HCT116 (cell line): ENCODE measurements at regions not wholly inside any gene's neighbourhood (a gene's known extent, or its start where the extent isn't known, plus 50 kb on each side); places are given as distances from the start of the nearest gene placed in this dataset.

Experiments
- ATAC-seq: fragments of 200-7000 bp; cut with Tn5 transposase; 2 replicates; pipeline ENCODE4 v1.9.1; 2020; ENCODE audit warnings: mild to moderate bottlenecking, moderate library complexity
- BruUV-seq: library from RNA; stranded (reverse); fragments of 400-500 nt; replicated peaks from 2 replicates; lab custom pipeline; 2021; lab: Mats Ljungman, UMichigan
- CTCF ChIA-PET: fragments of 300-600 bp; sonication (Branson Sonifier 250); formaldehyde crosslinking; loops from one replicate; lab custom pipeline; 2021; ENCODE audit warnings: antibody characterized with exemption; lab: Charles Lee
- POLR2A ChIA-PET: fragments of 300-600, 350-600 bp; sonication (Branson Sonifier 250); formaldehyde crosslinking; loops from one replicate; lab custom pipeline; 2021; ENCODE audit warnings: antibody characterized with exemption; lab: Charles Lee
- RAD21 ChIA-PET, 2 experiments: fragments of 300-600 bp; sonication (Branson Sonifier 250); formaldehyde crosslinking; loops; one replicate each; lab custom pipeline; 2023; ENCODE audit warnings: low total read pairs in 2 of 2; ENCODE audit not compliant: uncharacterized antibody in 2 of 2, unreplicated experiment in 2 of 2, low non-redundant PET in 1 of 2; lab: Charles Lee
- DNase-seq: peaks from one replicate; pipeline ENCODE4 v3.0.0-alpha.2; 2010; ENCODE audit warnings: low read depth, low spot score
- H2AFZ ChIP-seq: fragments of 200-600 bp; shearing (Covaris generic), sonication (generic); 2 replicates; pipeline ENCODE4 v1.6.1; 2017; ENCODE audit warnings: low read depth, mixed run types, mixed read lengths, antibody characterized with exemption, low read length; ENCODE audit not compliant: poor library complexity, severe bottlenecking
- H3K27ac ChIP-seq: 2 replicates; pipeline ENCODE4 v1.5.1; 2012; ENCODE audit warnings: low read depth, low read length
- H3K27me3 ChIP-seq: fragments of 200-600 bp; sonication (generic); 2 replicates; pipeline ENCODE4 v1.6.1; 2016; ENCODE audit warnings: mixed run types, low read length, mixed read lengths; ENCODE audit not compliant: insufficient read depth
- H3K36me3 ChIP-seq, 2 experiments: fragments of 200-500 bp in 1 of 2; fragments of 200-600 bp in 1 of 2; sonication (Bioruptor generic) in 1 of 2; sonication (generic) in 1 of 2; 2 replicates each; pipeline versions ENCODE4 v1.5.1 to v1.6.1; 2014 to 2016; ENCODE audit warnings: low read length in 2 of 2, inconsistent platforms in 1 of 2, mixed read lengths in 1 of 2, mixed run types in 1 of 2; ENCODE audit not compliant: insufficient read depth in 2 of 2, control insufficient read depth in 1 of 2
- H3K4me1 ChIP-seq, 2 experiments: fragments of 200-600 bp in 1 of 2; sonication (generic) in 1 of 2; 2 replicates each; pipeline versions ENCODE4 v1.5.1 to v1.6.1; 2012 to 2017; ENCODE audit warnings: low read length in 2 of 2, inconsistent platforms in 1 of 2, mild to moderate bottlenecking in 1 of 2, mixed read lengths in 1 of 2, mixed run types in 1 of 2, moderate library complexity in 1 of 2; ENCODE audit not compliant: insufficient read depth in 2 of 2, control insufficient read depth in 1 of 2
- H3K4me2 ChIP-seq: fragments of 200-600 bp; sonication (generic); 2 replicates; pipeline ENCODE4 v1.6.1; 2017; ENCODE audit warnings: mixed run types, low read length, mixed read lengths
- H3K4me3 ChIP-seq, 2 experiments: fragments of 200-600 bp in 1 of 2; sonication (generic) in 1 of 2; replicated peaks in 1 of 2; 2 replicates each; pipeline ENCODE4 v1.5.1; 2011 to 2016; ENCODE audit warnings: low read length in 2 of 2, control low read depth in 1 of 2, low read depth in 1 of 2, mild to moderate bottlenecking in 1 of 2, mixed read lengths in 1 of 2, mixed run types in 1 of 2
- H3K79me2 ChIP-seq: fragments of 200-600 bp; sonication (generic); 2 replicates; pipeline ENCODE4 v1.6.1; 2017; ENCODE audit warnings: mild to moderate bottlenecking, mixed run types, low read length, moderate library complexity, mixed read lengths; ENCODE audit not compliant: insufficient read depth
- H3K9ac ChIP-seq: fragments of 200-600 bp; sonication (generic); 2 replicates; pipeline ENCODE4 v1.6.1; 2016; ENCODE audit warnings: low read length, mixed read lengths
- H3K9me2 ChIP-seq: fragments of 200-600 bp; sonication (generic), shearing (Covaris generic); 2 replicates; pipeline ENCODE4 v1.6.1; 2017; ENCODE audit warnings: mixed run types, mild to moderate bottlenecking, moderate library complexity; ENCODE audit not compliant: insufficient read depth
- H3K9me3 ChIP-seq, 2 experiments: fragments of 200-500 bp in 1 of 2; fragments of 200-600 bp in 1 of 2; sonication (Bioruptor generic) in 1 of 2; sonication (generic) in 1 of 2; 2 replicates each; pipeline ENCODE4 v1.6.1; 2014 to 2017; ENCODE audit warnings: low read length in 2 of 2, mixed read lengths in 2 of 2, inconsistent platforms in 1 of 2, low read depth in 1 of 2, mild to moderate bottlenecking in 1 of 2, mixed run types in 1 of 2, moderate library complexity in 1 of 2; ENCODE audit not compliant: control insufficient read depth in 1 of 2, insufficient read depth in 1 of 2
- H4K20me1 ChIP-seq: fragments of 200-600 bp; sonication (generic), shearing (Covaris generic); 2 replicates; pipeline ENCODE4 v1.6.1; 2017; ENCODE audit warnings: mixed run types, mild to moderate bottlenecking, moderate library complexity; ENCODE audit not compliant: insufficient read depth
- CBX3 ChIP-seq: IDR thresholded peaks from 2 replicates; pipeline ENCODE4 v1.6.1; 2012; ENCODE audit warnings: low read depth
- CEBPB ChIP-seq: IDR thresholded peaks from 2 replicates; pipeline ENCODE4 v1.6.1; 2012; ENCODE audit warnings: low read depth
- ELF1 ChIP-seq: IDR thresholded peaks from 2 replicates; pipeline ENCODE4 v1.6.1; 2012; ENCODE audit warnings: low read depth, borderline replicate concordance
- FOSL1 ChIP-seq: IDR thresholded peaks from 2 replicates; pipeline ENCODE4 v1.6.1; 2012; ENCODE audit warnings: low read depth
- JUND ChIP-seq: IDR thresholded peaks from 2 replicates; pipeline ENCODE4 v1.6.1; 2012
- MAX ChIP-seq: IDR thresholded peaks from 2 replicates; pipeline ENCODE4 v1.6.1; 2012
- POLR2A ChIP-seq: IDR thresholded peaks from 2 replicates; pipeline ENCODE4 v1.7.0; 2011; ENCODE audit warnings: borderline replicate concordance; ENCODE audit not compliant: insufficient read depth, insufficient read length; ENCODE audit errors: extremely low read depth
- POLR2AphosphoS5 ChIP-seq: IDR thresholded peaks from 2 replicates; pipeline ENCODE4 v1.6.1; 2011; ENCODE audit warnings: mild to moderate bottlenecking, low read depth, low read length, moderate library complexity
- REST ChIP-seq: IDR thresholded peaks from 2 replicates; pipeline ENCODE4 v1.6.1; 2012; ENCODE audit warnings: low read depth
- SIN3A ChIP-seq: IDR thresholded peaks from 2 replicates; pipeline ENCODE4 v1.6.1; 2012; ENCODE audit warnings: low read depth
- SP1 ChIP-seq: IDR thresholded peaks from 2 replicates; pipeline ENCODE4 v1.6.1; 2012; ENCODE audit warnings: low read depth
- TCF7L2 ChIP-seq: IDR thresholded peaks from 2 replicates; pipeline ENCODE4 v1.7.0; 2011; ENCODE audit warnings: borderline replicate concordance, inconsistent platforms; ENCODE audit not compliant: insufficient read depth, insufficient read length; ENCODE audit errors: extremely low read depth
- YY1 ChIP-seq: IDR thresholded peaks from 2 replicates; pipeline ENCODE4 v1.6.1; 2011; ENCODE audit warnings: low read length, low read depth, moderate library complexity, mild to moderate bottlenecking; ENCODE audit not compliant: insufficient replicate concordance; ENCODE audit errors: extremely low read depth
- ZBTB33 ChIP-seq: IDR thresholded peaks from 2 replicates; pipeline ENCODE4 v1.6.1; 2011; ENCODE audit warnings: mild to moderate bottlenecking, low read length, moderate library complexity; ENCODE audit not compliant: insufficient replicate concordance; ENCODE audit errors: extremely low read depth
- ZFX ChIP-seq: fragments of 450-650 bp; IDR thresholded peaks from 2 replicates; pipeline ENCODE4 v1.6.1; 2017
- ZNF274 ChIP-seq: fragments of 200-500 bp; sonication (Bioruptor generic); IDR thresholded peaks from 2 replicates; pipeline ENCODE4 v1.6.1; 2014; ENCODE audit warnings: mild to moderate bottlenecking, low read depth, low read length, inconsistent platforms
- intact Hi-C: fragments of 100-400 bp; cut with micrococcal nuclease; formaldehyde crosslinking; loops from 2 replicates; pipeline ENCODE4 v1.10.0; 2022

DNA sequence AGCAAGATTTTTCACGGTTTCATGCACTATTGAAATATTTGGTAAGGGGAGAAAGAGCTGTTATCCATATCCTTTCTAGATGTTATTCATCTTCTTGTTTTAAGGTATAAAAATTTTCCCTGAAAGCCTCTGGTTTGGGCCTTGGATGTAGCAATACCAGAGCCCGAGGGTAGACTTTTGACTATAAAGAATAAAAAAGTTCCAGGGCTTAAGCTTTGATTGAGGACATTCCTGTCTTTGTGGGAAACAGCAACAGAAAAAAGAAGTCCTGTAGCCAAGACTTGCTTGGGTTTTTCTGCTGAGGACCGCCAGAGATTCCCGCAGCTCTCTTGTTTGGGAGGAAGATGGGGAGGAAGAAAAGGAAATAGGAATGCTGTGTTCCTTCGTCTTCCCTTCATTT lies 440.0 kb upstream of the WWC1 start:
- Histone ChIP-seq H2AFZ (no peak overlapping the region), H3K4me3 (no peak overlapping the region), H3K9ac (no peak overlapping the region), H3K4me2 (no peak overlapping the region), H3K4me1 (no peaks in the 10 kb centered on the region), H3K79me2 (no peaks in the 10 kb centered on the region), H3K9me3 (no peaks in the 10 kb centered on the region), H3K27ac (no peak overlapping the region), H3K36me3 (no peaks in the 10 kb centered on the region)
- RAD21 ChIA-PET = no interaction called here
- intact Hi-C loops = no loop called here
- DNase-seq = no peak
- CTCF ChIA-PET = no interaction called here
- POLR2A ChIA-PET = no interaction called here
- TF ChIP-seq SIN3A (no peak), POLR2A (no peak), POLR2AphosphoS5 (no peak), CEBPB (no peak), MAX (no peak), ZBTB33 (no peak), ZNF274 (no peak), ZFX (no peak), ELF1 (no peak), SP1 (no peak), TCF7L2 (no peak), CBX3 (no peak), JUND (no peak), YY1 (no peak), REST (no peak), FOSL1 (no peak)
- TF ChIP-seq, all 23 proteins: peak for 0
- Histone ChIP-seq H3K9me2 (no peaks in the 10 kb centered on the region), H3K27me3 (no peaks in the 10 kb centered on the region; the same call in 1 of the 2 replicates), H4K20me1 (no peaks in the 10 kb centered on the region)
- BruUV-seq = no TSS peak
- ATAC-seq = no peak
